ENCODE measurements at regions not wholly inside any gene's neighbourhood (a gene's known extent, or its start where the extent isn't known, plus 50 kb on each side); places are given as distances from the start of the nearest gene placed in this dataset.

GRCh38 chr7:126150278-126150958 lies 1102.3 kb downstream of the GRM8 start:
- no peak for TF ChIP-seq CTCF (conservative IDR thresholded peaks at IDR 0.05; ENCODE audit: low read depth, low read length)
- DNase-seq (ENCODE audit: low read depth) = no peak
- H3K4me3 ChIP-seq (ENCODE audit: low read depth, low read length) = no peak overlapping the region

- no peak overlapping the region for H3K4me3 ChIP-seq (ENCODE audit: low read depth, low read length)
- no peak for DNase-seq (ENCODE audit: low read depth)
- no peak for TF ChIP-seq CTCF (conservative IDR thresholded peaks at IDR 0.05; ENCODE audit: low read depth, low read length)
These were observed 1111.8 kb downstream of the GRM8 start for GRCh38 chr7:126140858-126141466.

- TF ChIP-seq CTCF (conservative IDR thresholded peaks at IDR 0.05; ENCODE audit: low read depth, low read length) = no peak
- no peak for DNase-seq (ENCODE audit: low read depth)
- H3K4me3 ChIP-seq (ENCODE audit: low read depth, low read length) = no peak overlapping the region
These were observed 1132.8 kb downstream of the GRM8 start for GRCh38 chr7:126119981-126120380.

GRCh38 chr7:126103582-126103981 lies 1149.2 kb downstream of the GRM8 start:
- no peak overlapping the region for H3K4me3 ChIP-seq (ENCODE audit: low read depth, low read length)
- no peak for DNase-seq (ENCODE audit: low read depth)

GRCh38 chr7:126083014-126083413 lies 1153.4 kb upstream of the POT1 start:
- no peak for TF ChIP-seq CTCF (conservative IDR thresholded peaks at IDR 0.05; ENCODE audit: low read depth, low read length)
- H3K4me3 ChIP-seq (ENCODE audit: low read depth, low read length) = no peak overlapping the region
- no peak for DNase-seq (ENCODE audit: low read depth)

More at GRCh38 chr7:126103582-126103981, 1149.2 kb downstream of the GRM8 start:
- TF ChIP-seq CTCF (conservative IDR thresholded peaks at IDR 0.05; ENCODE audit: low read depth, low read length) = no peak

GRCh38 chr7:126079581-126079980 lies 1150.0 kb upstream of the POT1 start:
- TF ChIP-seq CTCF (conservative IDR thresholded peaks at IDR 0.05; ENCODE audit: low read depth, low read length) = no peak
- H3K4me3 ChIP-seq (ENCODE audit: low read depth, low read length) = no peak overlapping the region
- no peak for DNase-seq (ENCODE audit: low read depth)

GRCh38 chr7:126079151-126079550 lies 1149.5 kb upstream of the POT1 start:
- no peak for TF ChIP-seq CTCF (conservative IDR thresholded peaks at IDR 0.05; ENCODE audit: low read depth, low read length)
- H3K4me3 ChIP-seq (ENCODE audit: low read depth, low read length) = no peak overlapping the region
- DNase-seq (ENCODE audit: low read depth) = no peak

Measured in choroid plexus epithelial cell (primary cell).